SK-N-SH (cell line): ENCODE measurements at regions not wholly inside any gene's neighbourhood (a gene's known extent, or its start where the extent isn't known, plus 50 kb on each side); places are given as distances from the start of the nearest gene placed in this dataset.

Experiments
- CTCF ChIA-PET: fragments of 300-600, 350-600 bp; formaldehyde crosslinking; extraction: SDS; loops from one replicate; lab custom pipeline; 2021; lab: Yijun Ruan, JAX
- POLR2A ChIA-PET: fragments of 350-600 bp; sonication (Branson Sonifier 250); formaldehyde crosslinking; extraction: SDS; loops from one replicate; lab custom pipeline; 2020; ENCODE audit warnings: antibody characterized with exemption, inconsistent platforms; lab: Yijun Ruan, JAX
- DNase-seq: peaks from one replicate; pipeline ENCODE4 v3.0.0; 2012
- H2AFZ ChIP-seq: fragments of 200-600 bp; sonication (generic); 2 replicates; pipeline ENCODE4 v1.8.1; 2016; ENCODE audit warnings: antibody characterized with exemption, mild to moderate bottlenecking, low read depth
- H3F3A ChIP-seq: fragments of 200-600 bp; sonication (generic); replicated peaks from 2 replicates; pipeline ENCODE3; 2016; ENCODE audit warnings: antibody characterized with exemption, mild to moderate bottlenecking; ENCODE audit not compliant: insufficient read depth
- H3K27ac ChIP-seq, 2 experiments: fragments of 200-500 bp in 1 of 2; fragments of 200-600 bp in 1 of 2; sonication (Bioruptor generic) in 1 of 2; sonication (generic), shearing (Covaris generic) in 1 of 2; 2 replicates each; pipeline versions ENCODE4 v1.5.1 to v1.6.1; 2014 to 2016; ENCODE audit warnings: low read depth in 2 of 2, inconsistent platforms in 1 of 2, low read length in 1 of 2, mild to moderate bottlenecking in 1 of 2, mixed read lengths in 1 of 2
- H3K27me3 ChIP-seq: fragments of 200-600 bp; sonication (generic), shearing (Covaris generic); 2 replicates; pipeline ENCODE4 v1.6.1; 2016; ENCODE audit warnings: mixed run types; ENCODE audit not compliant: insufficient read depth
- H3K36me3 ChIP-seq, 2 experiments: fragments of 200-500 bp in 1 of 2; fragments of 200-600 bp in 1 of 2; sonication (Bioruptor generic) in 1 of 2; sonication (generic) in 1 of 2; replicated peaks in 1 of 2; 2 replicates each; pipeline versions ENCODE3 to v1.5.1; 2014 to 2016; ENCODE audit warnings: low read length in 1 of 2, mild to moderate bottlenecking in 1 of 2; ENCODE audit not compliant: insufficient read depth in 2 of 2, control insufficient read depth in 1 of 2
- H3K4me1 ChIP-seq, 2 experiments: fragments of 200-500 bp in 1 of 2; fragments of 200-600 bp in 1 of 2; sonication (Bioruptor generic) in 1 of 2; sonication (generic), shearing (Covaris generic) in 1 of 2; 2 replicates each; pipeline versions ENCODE4 v1.5.1 to v1.6.1; 2014 to 2016; ENCODE audit warnings: low read depth in 1 of 2, low read length in 1 of 2, mixed run types in 1 of 2; ENCODE audit not compliant: insufficient read depth in 2 of 2, control insufficient read depth in 1 of 2
- H3K4me2 ChIP-seq: fragments of 200-600 bp; sonication (generic), shearing (Covaris generic); 2 replicates; pipeline ENCODE4 v1.6.1; 2017; ENCODE audit warnings: mixed run types
- H3K4me3 ChIP-seq, 2 experiments: fragments of 200-500 bp in 1 of 2; fragments of 200-600 bp in 1 of 2; sonication (Bioruptor generic) in 1 of 2; sonication (generic), shearing (Covaris generic) in 1 of 2; 2 replicates each; pipeline versions ENCODE4 v1.5.1 to v1.8.1; 2014 to 2016; ENCODE audit warnings: low read depth in 2 of 2, inconsistent platforms in 1 of 2, low read length in 1 of 2, mild to moderate bottlenecking in 1 of 2, mixed read lengths in 1 of 2, moderate library complexity in 1 of 2
- H3K79me2 ChIP-seq: fragments of 200-600 bp; sonication (generic); 2 replicates; pipeline ENCODE4 v1.8.1; 2017; ENCODE audit warnings: mild to moderate bottlenecking; ENCODE audit not compliant: insufficient read depth
- H3K9ac ChIP-seq: fragments of 200-600 bp; sonication (generic); 2 replicates; pipeline ENCODE4 v1.6.1; 2017; ENCODE audit warnings: mixed run types
- H3K9me2 ChIP-seq: fragments of 200-600 bp; sonication (generic); 2 replicates; pipeline ENCODE4 v1.6.1; 2017; ENCODE audit warnings: mixed run types
- H3K9me3 ChIP-seq: fragments of 200-600 bp; sonication (generic); 2 replicates; pipeline ENCODE4 v1.6.1; 2017; ENCODE audit warnings: mixed run types, mild to moderate bottlenecking, moderate library complexity
- H4K20me1 ChIP-seq: fragments of 200-600 bp; sonication (generic); 2 replicates; pipeline ENCODE4 v1.6.1; 2017; ENCODE audit warnings: mild to moderate bottlenecking, mixed run types; ENCODE audit not compliant: insufficient read depth
- EP300 ChIP-seq, 2 experiments: IDR thresholded peaks; 2 replicates each; pipeline versions ENCODE4 v1.4.0 to v1.6.1; 2012; ENCODE audit warnings: borderline replicate concordance in 1 of 2, low read depth in 1 of 2, low read length in 1 of 2
- FOSL2 ChIP-seq: IDR thresholded peaks from 2 replicates; pipeline ENCODE4 v1.4.0; 2012; ENCODE audit warnings: low read depth, mild to moderate bottlenecking, moderate library complexity, borderline replicate concordance
- FOXM1 ChIP-seq: IDR thresholded peaks from 2 replicates; pipeline ENCODE4 v1.4.0; 2012; ENCODE audit warnings: low read depth, mild to moderate bottlenecking
- GABPA ChIP-seq: IDR thresholded peaks from 2 replicates; pipeline ENCODE4 v1.4.0; 2012; ENCODE audit warnings: low read depth, mild to moderate bottlenecking
- GATA2 ChIP-seq: sonication (generic); formaldehyde crosslinking; IDR thresholded peaks from 2 replicates; pipeline ENCODE4 v1.5.0; 2020; ENCODE audit warnings: mild to moderate bottlenecking, missing genetic modification reagents
- NRF1 ChIP-seq: IDR thresholded peaks from 2 replicates; pipeline ENCODE4 v1.6.1; 2012; ENCODE audit warnings: low read depth, mild to moderate bottlenecking, low read length
- POLR2AphosphoS5 ChIP-seq: IDR thresholded peaks from 2 replicates; pipeline ENCODE4 v1.6.1; 2012; ENCODE audit warnings: low read depth, low read length
- RFX5 ChIP-seq: IDR thresholded peaks from 2 replicates; pipeline ENCODE4 v1.6.1; 2012; ENCODE audit warnings: mild to moderate bottlenecking, improper control_type of control experiment, low read length
- SIN3A ChIP-seq: IDR thresholded peaks from 2 replicates; pipeline ENCODE4 v1.6.1; 2012; ENCODE audit warnings: low read depth, mild to moderate bottlenecking, low read length, moderate library complexity, borderline replicate concordance
- TAF1 ChIP-seq: IDR thresholded peaks from 2 replicates; pipeline ENCODE4 v1.6.1; 2012; ENCODE audit warnings: low read depth, mild to moderate bottlenecking, low read length, moderate library complexity, borderline replicate concordance
- TCF12 ChIP-seq: IDR thresholded peaks from 2 replicates; pipeline ENCODE4 v1.4.0; 2012
- WGBS: methylation state at CpG from one replicate; pipeline ENCODE4 v1.1.6; 2017; ENCODE audit warnings: low lambda C conversion rate; 5-methylcytosine and 5-hydroxymethylcytosine counted together
- TF ChIP-seq, protein P1 (sequence below): fragments of 150-350 bp; IDR thresholded peaks from 2 replicates; pipeline ENCODE4 v1.6.1; 2016; ENCODE audit warnings: mild to moderate bottlenecking, low read depth, low read length
- TF ChIP-seq, protein P2 (sequence below): fragments of 150-350 bp; IDR thresholded peaks from 2 replicates; pipeline ENCODE4 v1.6.1; 2017; ENCODE audit warnings: antibody characterized with exemption, low read length, low read depth, borderline replicate concordance
- TF ChIP-seq, protein P3 (sequence below): fragments of 200-600 bp; sonication (generic); IDR thresholded peaks from 2 replicates; pipeline ENCODE4 v1.6.1; 2017; ENCODE audit warnings: antibody characterized with exemption, mild to moderate bottlenecking, moderate library complexity
- TF ChIP-seq, protein P4 (sequence below): IDR thresholded peaks from 2 replicates; pipeline ENCODE4 v1.4.0; 2012; ENCODE audit warnings: low read depth, borderline replicate concordance
- TF ChIP-seq, protein P5 (sequence below): IDR thresholded peaks from 2 replicates; pipeline ENCODE4; 2012

DNA sequence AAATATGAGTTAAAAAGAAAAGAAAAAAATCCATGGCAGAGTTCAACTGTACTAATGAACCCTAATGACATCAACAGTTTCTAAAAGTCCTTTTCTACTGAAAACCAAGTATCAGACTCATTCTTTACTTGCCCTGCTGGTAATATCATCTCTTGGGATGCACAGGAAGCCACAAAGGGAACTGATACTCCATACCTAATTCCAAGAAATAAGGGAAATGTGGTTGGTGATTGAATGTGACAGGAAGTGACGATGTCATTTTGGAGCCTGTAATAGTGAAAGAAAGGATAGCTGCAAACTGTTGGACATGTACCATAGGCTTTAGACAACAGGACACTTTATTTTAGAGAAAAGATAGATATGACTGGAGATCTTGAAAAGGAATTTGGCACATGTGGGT is 98.7 kb upstream of the VAV3 start (continued):
- no peak for TF ChIP-seq NRF1
- TF ChIP-seq, protein P1, sequence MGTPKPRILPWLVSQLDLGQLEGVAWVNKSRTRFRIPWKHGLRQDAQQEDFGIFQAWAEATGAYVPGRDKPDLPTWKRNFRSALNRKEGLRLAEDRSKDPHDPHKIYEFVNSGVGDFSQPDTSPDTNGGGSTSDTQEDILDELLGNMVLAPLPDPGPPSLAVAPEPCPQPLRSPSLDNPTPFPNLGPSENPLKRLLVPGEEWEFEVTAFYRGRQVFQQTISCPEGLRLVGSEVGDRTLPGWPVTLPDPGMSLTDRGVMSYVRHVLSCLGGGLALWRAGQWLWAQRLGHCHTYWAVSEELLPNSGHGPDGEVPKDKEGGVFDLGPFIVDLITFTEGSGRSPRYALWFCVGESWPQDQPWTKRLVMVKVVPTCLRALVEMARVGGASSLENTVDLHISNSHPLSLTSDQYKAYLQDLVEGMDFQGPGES: no peak
- TF ChIP-seq TAF1: no peak
- TF ChIP-seq, protein P2, sequence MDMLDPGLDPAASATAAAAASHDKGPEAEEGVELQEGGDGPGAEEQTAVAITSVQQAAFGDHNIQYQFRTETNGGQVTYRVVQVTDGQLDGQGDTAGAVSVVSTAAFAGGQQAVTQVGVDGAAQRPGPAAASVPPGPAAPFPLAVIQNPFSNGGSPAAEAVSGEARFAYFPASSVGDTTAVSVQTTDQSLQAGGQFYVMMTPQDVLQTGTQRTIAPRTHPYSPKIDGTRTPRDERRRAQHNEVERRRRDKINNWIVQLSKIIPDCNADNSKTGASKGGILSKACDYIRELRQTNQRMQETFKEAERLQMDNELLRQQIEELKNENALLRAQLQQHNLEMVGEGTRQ: no peak
- TF ChIP-seq TCF12: no peak
- TF ChIP-seq GABPA: no peak
- TF ChIP-seq RFX5: no peak
- TF ChIP-seq, protein P3, sequence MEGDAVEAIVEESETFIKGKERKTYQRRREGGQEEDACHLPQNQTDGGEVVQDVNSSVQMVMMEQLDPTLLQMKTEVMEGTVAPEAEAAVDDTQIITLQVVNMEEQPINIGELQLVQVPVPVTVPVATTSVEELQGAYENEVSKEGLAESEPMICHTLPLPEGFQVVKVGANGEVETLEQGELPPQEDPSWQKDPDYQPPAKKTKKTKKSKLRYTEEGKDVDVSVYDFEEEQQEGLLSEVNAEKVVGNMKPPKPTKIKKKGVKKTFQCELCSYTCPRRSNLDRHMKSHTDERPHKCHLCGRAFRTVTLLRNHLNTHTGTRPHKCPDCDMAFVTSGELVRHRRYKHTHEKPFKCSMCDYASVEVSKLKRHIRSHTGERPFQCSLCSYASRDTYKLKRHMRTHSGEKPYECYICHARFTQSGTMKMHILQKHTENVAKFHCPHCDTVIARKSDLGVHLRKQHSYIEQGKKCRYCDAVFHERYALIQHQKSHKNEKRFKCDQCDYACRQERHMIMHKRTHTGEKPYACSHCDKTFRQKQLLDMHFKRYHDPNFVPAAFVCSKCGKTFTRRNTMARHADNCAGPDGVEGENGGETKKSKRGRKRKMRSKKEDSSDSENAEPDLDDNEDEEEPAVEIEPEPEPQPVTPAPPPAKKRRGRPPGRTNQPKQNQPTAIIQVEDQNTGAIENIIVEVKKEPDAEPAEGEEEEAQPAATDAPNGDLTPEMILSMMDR: no peak
- TF ChIP-seq SIN3A: no peak
- TF ChIP-seq, protein P4, sequence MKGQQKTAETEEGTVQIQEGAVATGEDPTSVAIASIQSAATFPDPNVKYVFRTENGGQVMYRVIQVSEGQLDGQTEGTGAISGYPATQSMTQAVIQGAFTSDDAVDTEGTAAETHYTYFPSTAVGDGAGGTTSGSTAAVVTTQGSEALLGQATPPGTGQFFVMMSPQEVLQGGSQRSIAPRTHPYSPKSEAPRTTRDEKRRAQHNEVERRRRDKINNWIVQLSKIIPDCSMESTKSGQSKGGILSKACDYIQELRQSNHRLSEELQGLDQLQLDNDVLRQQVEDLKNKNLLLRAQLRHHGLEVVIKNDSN: no peak
- no peak for TF ChIP-seq FOXM1

DNA sequence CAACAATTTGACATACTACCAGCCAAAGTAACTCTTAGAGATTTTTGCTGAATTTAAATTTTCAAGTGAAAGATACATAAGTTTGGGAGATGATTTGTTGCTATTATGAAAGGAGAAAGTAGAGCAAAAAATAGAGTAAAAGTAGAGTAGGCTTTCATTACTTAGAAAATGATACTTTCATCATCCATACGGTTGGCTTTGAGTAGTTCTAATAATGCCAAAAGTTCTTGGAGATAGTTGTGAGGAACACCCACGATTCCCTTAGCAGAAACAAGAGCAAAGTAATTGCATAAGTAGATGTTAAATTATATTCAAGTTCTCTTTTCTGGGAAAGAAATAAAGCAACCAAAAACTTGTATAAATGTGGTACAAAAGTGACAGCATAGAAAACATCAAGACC is 95.0 kb upstream of the VAV3 start:
- Histone ChIP-seq H3K27ac (no peak overlapping the region), H3K9me2 (no peaks in the 10 kb centered on the region), H3K4me3 (no peak overlapping the region), H3K4me2 (no peak overlapping the region), H3K4me1 (no peaks in the 10 kb centered on the region), H3K9ac (no peak overlapping the region), H3K36me3 (no peaks in the 10 kb centered on the region), H2AFZ (no peak overlapping the region), H3K9me3 (no peaks in the 10 kb centered on the region), H4K20me1 (no peaks in the 10 kb centered on the region), H3K27me3 (no peaks in the 10 kb centered on the region), H3K79me2 (no peaks in the 10 kb centered on the region), H3F3A (no peaks in the 10 kb centered on the region)
- ChIA-PET CTCF (no interaction called here), POLR2A (no interaction called here)
- DNase-seq: no peak
- TF ChIP-seq POLR2AphosphoS5: no peak
- TF ChIP-seq, protein P3: no peak
- no peak for TF ChIP-seq EP300 (IDR thresholded peaks at IDR 0.05; ENCODE audit: borderline replicate concordance in 1 of 2, low read depth in 1 of 2, low read length in 1 of 2)
- TF ChIP-seq, protein P5, sequence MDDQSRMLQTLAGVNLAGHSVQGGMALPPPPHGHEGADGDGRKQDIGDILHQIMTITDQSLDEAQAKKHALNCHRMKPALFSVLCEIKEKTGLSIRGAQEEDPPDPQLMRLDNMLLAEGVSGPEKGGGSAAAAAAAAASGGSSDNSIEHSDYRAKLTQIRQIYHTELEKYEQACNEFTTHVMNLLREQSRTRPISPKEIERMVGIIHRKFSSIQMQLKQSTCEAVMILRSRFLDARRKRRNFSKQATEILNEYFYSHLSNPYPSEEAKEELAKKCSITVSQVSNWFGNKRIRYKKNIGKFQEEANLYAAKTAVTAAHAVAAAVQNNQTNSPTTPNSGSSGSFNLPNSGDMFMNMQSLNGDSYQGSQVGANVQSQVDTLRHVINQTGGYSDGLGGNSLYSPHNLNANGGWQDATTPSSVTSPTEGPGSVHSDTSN: no peak
- no peak for TF ChIP-seq GATA2
- no peak for TF ChIP-seq GABPA
- TF ChIP-seq FOSL2: no peak
- TF ChIP-seq, protein P4: no peak
- WGBS: 18% methylated on average over 2 of the region's 2 CpGs
